ENCODE measurements at regions not wholly inside any gene's neighbourhood (a gene's known extent, or its start where the extent isn't known, plus 50 kb on each side); places are given as distances from the start of the nearest gene placed in this dataset.
"Not testable (repeated sequence)": the region's sequence is repeated elsewhere in the genome, so short reads cannot be mapped to it uniquely, and the experiment has no call there.

GRCh38 chr5:32916648-32917047 is 205.5 kb downstream of the NPR3 start:
- no peaks in the 10 kb centered on the region for H3K9me3 ChIP-seq (ENCODE audit: low read length)
- H3K4me2 ChIP-seq (ENCODE audit: low read length) = no peak overlapping the region
- intact Hi-C loops (cut with micrococcal nuclease) = loop anchor here (1.0 to 5.0 kb wide), 8 partner anchors 47 to 506 kb away; no protein-coding TSS in a partner anchor
- H3K9ac ChIP-seq (ENCODE audit: low read length) = no peak overlapping the region
- no peaks in the 10 kb centered on the region for H3K4me1 ChIP-seq (ENCODE audit: insufficient read depth, low read length)
- ATAC-seq (peak; percentile 92), DNase-seq (peak; percentile 80)
- no peak for TF ChIP-seq EZH2phosphoT487 (IDR thresholded peaks at IDR 0.05; ENCODE audit: borderline replicate concordance, low read length)
- peak; percentile 95 for TF ChIP-seq CTCF (conservative IDR thresholded peaks at IDR 0.05; ENCODE audit: low read depth, low read length)
- no peak for TF ChIP-seq EZH2 (IDR thresholded peaks at IDR 0.05; ENCODE audit: low read length, unreplicated experiment)
- no peaks in the 10 kb centered on the region for H3K79me2 ChIP-seq (ENCODE audit: low read length)
- POLR2A ChIA-PET (ENCODE audit: unreplicated experiment) = no interaction called here
- no peak overlapping the region for H3K4me3 ChIP-seq (ENCODE audit: low read length)
- no peaks in the 10 kb centered on the region for H3K36me3 ChIP-seq (ENCODE audit: low read depth, low read length)
- H3K9me2 ChIP-seq (replicated peaks; ENCODE audit: low read length) = no peaks in the 10 kb centered on the region
- H3K27ac ChIP-seq (ENCODE audit: low read length) = no peak overlapping the region
- no peaks in the 10 kb centered on the region for H3K27me3 ChIP-seq (ENCODE audit: low read length)
- no peak overlapping the region for H2AFZ ChIP-seq (ENCODE audit: low read length)
- CTCF ChIA-PET = interaction anchor here (0.5 to 0.7 kb wide), 5 partner anchors 86 to 808 kb away, joined by 3 to 15 read pairs (median 3); no protein-coding TSS in a partner anchor
- H4K20me1 ChIP-seq (ENCODE audit: low read length) = no peaks in the 10 kb centered on the region
- H3F3A ChIP-seq (ENCODE audit: low read length, unreplicated experiment) = no peaks in the 10 kb centered on the region
- no TSS peak for BruUV-seq (replicated peaks)

- Histone ChIP-seq H3K9ac (ENCODE audit: low read length) (no peak overlapping the region), H3K9me3 (ENCODE audit: low read length) (no peaks in the 10 kb centered on the region), H3K4me3 (ENCODE audit: low read length) (no peak overlapping the region), H3F3A (ENCODE audit: low read length, unreplicated experiment) (no peaks in the 10 kb centered on the region), H3K4me1 (ENCODE audit: insufficient read depth, low read length) (no peaks in the 10 kb centered on the region), H3K36me3 (ENCODE audit: low read depth, low read length) (no peaks in the 10 kb centered on the region), H3K9me2 (replicated peaks; ENCODE audit: low read length) (no peaks in the 10 kb centered on the region), H3K79me2 (ENCODE audit: low read length) (no peaks in the 10 kb centered on the region), H3K4me2 (ENCODE audit: low read length) (no peak overlapping the region), H2AFZ (ENCODE audit: low read length) (no peak overlapping the region), H3K27me3 (ENCODE audit: low read length) (no peaks in the 10 kb centered on the region), H4K20me1 (ENCODE audit: low read length) (no peaks in the 10 kb centered on the region), H3K27ac (ENCODE audit: low read length) (no peak overlapping the region)
- TF ChIP-seq EZH2 (IDR thresholded peaks at IDR 0.05; ENCODE audit: low read length, unreplicated experiment) = no peak
- ChIA-PET CTCF (no interaction called here), POLR2A (ENCODE audit: unreplicated experiment) (no interaction called here)
- intact Hi-C loops (cut with micrococcal nuclease) = no loop called here
- ATAC-seq (no peak), DNase-seq (no peak)
- no TSS peak for BruUV-seq (replicated peaks)
These were observed 217.6 kb downstream of the NPR3 start for GRCh38 chr5:32928761-32929160.

GRCh38 chr5:32931438-32931837 is 220.3 kb downstream of the NPR3 start:
- H3F3A ChIP-seq (ENCODE audit: low read length, unreplicated experiment); DNase-seq; H2AFZ ChIP-seq (ENCODE audit: low read length); H3K9me3 ChIP-seq (ENCODE audit: low read length); BruUV-seq (replicated peaks); H3K4me3 ChIP-seq (ENCODE audit: low read length); H3K79me2 ChIP-seq (ENCODE audit: low read length); H3K27me3 ChIP-seq (ENCODE audit: low read length); POLR2A ChIA-PET (ENCODE audit: unreplicated experiment); H3K4me2 ChIP-seq (ENCODE audit: low read length); H3K4me1 ChIP-seq (ENCODE audit: insufficient read depth, low read length); ATAC-seq; H3K27ac ChIP-seq (ENCODE audit: low read length); H3K36me3 ChIP-seq (ENCODE audit: low read depth, low read length); H4K20me1 ChIP-seq (ENCODE audit: low read length); CTCF ChIA-PET; intact Hi-C loops (cut with micrococcal nuclease); H3K9ac ChIP-seq (ENCODE audit: low read length); H3K9me2 ChIP-seq (replicated peaks; ENCODE audit: low read length): not testable (repeated sequence)

- no peaks in the 10 kb centered on the region for H3K9me2 ChIP-seq (replicated peaks; ENCODE audit: low read length)
- POLR2A ChIA-PET (ENCODE audit: unreplicated experiment) = no interaction called here
- no peak overlapping the region for H3K9ac ChIP-seq (ENCODE audit: low read length)
- no peaks in the 10 kb centered on the region for H3K9me3 ChIP-seq (ENCODE audit: low read length)
- H3F3A ChIP-seq (ENCODE audit: low read length, unreplicated experiment) = no peaks in the 10 kb centered on the region
- BruUV-seq (replicated peaks) = no TSS peak
- ATAC-seq = no peak
- no peaks in the 10 kb centered on the region for H3K27me3 ChIP-seq (ENCODE audit: low read length)
- no peak overlapping the region for H3K4me2 ChIP-seq (ENCODE audit: low read length)
- no peak for TF ChIP-seq EZH2 (IDR thresholded peaks at IDR 0.05; ENCODE audit: low read length, unreplicated experiment)
- TF ChIP-seq EZH2phosphoT487 (IDR thresholded peaks at IDR 0.05; ENCODE audit: borderline replicate concordance, low read length) = no peak
- no peak for TF ChIP-seq CTCF (conservative IDR thresholded peaks at IDR 0.05; ENCODE audit: low read depth, low read length)
- intact Hi-C loops (cut with micrococcal nuclease) = no loop called here
- H3K4me3 ChIP-seq (ENCODE audit: low read length) = no peak overlapping the region
- DNase-seq = no peak
- no peaks in the 10 kb centered on the region for H3K79me2 ChIP-seq (ENCODE audit: low read length)
- H4K20me1 ChIP-seq (ENCODE audit: low read length) = no peaks in the 10 kb centered on the region
- no peaks in the 10 kb centered on the region for H3K36me3 ChIP-seq (ENCODE audit: low read depth, low read length)
- CTCF ChIA-PET = no interaction called here
- no peaks in the 10 kb centered on the region for H3K4me1 ChIP-seq (ENCODE audit: insufficient read depth, low read length)
- no peak overlapping the region for H2AFZ ChIP-seq (ENCODE audit: low read length)
- no peak overlapping the region for H3K27ac ChIP-seq (ENCODE audit: low read length)
These were observed 221.3 kb downstream of the NPR3 start for GRCh38 chr5:32932241-32932935.

Measured in PC-3 (cell line).